IMR-90 (cell line): ENCODE measurements at regions not wholly inside any gene's neighbourhood (a gene's known extent, or its start where the extent isn't known, plus 50 kb on each side); places are given as distances from the start of the nearest gene placed in this dataset.

Experiments used
- ATAC-seq: fragments of 200-7000 bp; cut with Tn5 transposase; 2 replicates; pipeline ENCODE4 v1.9.1; 2020; ENCODE audit warnings: low read depth, mild to moderate bottlenecking, moderate library complexity
- BruUV-seq: library from RNA; stranded (reverse); fragments of 400-500 nt; replicated peaks from 2 replicates; lab custom pipeline; 2021; lab: Mats Ljungman, UMichigan
- CTCF ChIA-PET: fragments of 300-600 bp; formaldehyde crosslinking; extraction: SDS; loops from one replicate; lab custom pipeline; 2021; ENCODE audit warnings: antibody characterized with exemption; lab: Yijun Ruan, JAX
- POLR2A ChIA-PET: fragments of 300-600 bp; sonication (Branson Sonifier 250); formaldehyde crosslinking; loops from one replicate; lab custom pipeline; 2022; ENCODE audit warnings: antibody characterized with exemption; ENCODE audit not compliant: unreplicated experiment; lab: Charles Lee
- DNase-seq: peaks from one replicate; pipeline ENCODE4 v3.0.0; 2013
- H2AFZ ChIP-seq: replicated peaks from 2 replicates; pipeline ENCODE3; 2013; ENCODE audit warnings: low read length, mild to moderate bottlenecking; ENCODE audit not compliant: poor library complexity
- H2AK5ac ChIP-seq: 2 replicates; pipeline ENCODE4 v1.6.1; 2013; ENCODE audit warnings: low read depth, low read length, inconsistent platforms
- H2AK9ac ChIP-seq: replicated peaks from 2 replicates; pipeline ENCODE3; 2013; ENCODE audit warnings: mild to moderate bottlenecking, low read depth, low read length, moderate library complexity; ENCODE audit not compliant: poor library complexity
- H2BK120ac ChIP-seq: 2 replicates; pipeline ENCODE4 v1.6.1; 2013; ENCODE audit warnings: low read depth, low read length, inconsistent platforms
- H2BK15ac ChIP-seq: 3 replicates; pipeline ENCODE4 v1.6.1; 2013; ENCODE audit warnings: low read depth, low read length, inconsistent platforms
- H2BK20ac ChIP-seq: 2 replicates; pipeline ENCODE4 v1.6.1; 2013; ENCODE audit warnings: low read depth, mild to moderate bottlenecking, inconsistent platforms, low read length, moderate library complexity
- H2BK5ac ChIP-seq: 2 replicates; pipeline ENCODE4 v1.6.1; 2013; ENCODE audit warnings: mild to moderate bottlenecking, low read depth, low read length, inconsistent platforms; ENCODE audit not compliant: poor library complexity, severe bottlenecking
- H3K14ac ChIP-seq: replicated peaks from 2 replicates; pipeline ENCODE4 v1.6.1; 2013; ENCODE audit warnings: low read depth, low read length, inconsistent platforms
- H3K18ac ChIP-seq: 2 replicates; pipeline ENCODE4 v1.6.1; 2013; ENCODE audit warnings: low read depth, low read length, control low read depth
- H3K23ac ChIP-seq: 2 replicates; pipeline ENCODE4 v1.6.1; 2013; ENCODE audit warnings: low read depth, low read length, inconsistent platforms
- H3K27ac ChIP-seq: 2 replicates; pipeline ENCODE4 v1.5.1; 2013; ENCODE audit warnings: mild to moderate bottlenecking, control low read depth, low read length; ENCODE audit not compliant: insufficient read depth
- H3K27me3 ChIP-seq: 2 replicates; pipeline ENCODE4 v1.6.1; 2013; ENCODE audit warnings: low read length; ENCODE audit not compliant: control insufficient read depth, insufficient read depth
- H3K36me3 ChIP-seq: 2 replicates; pipeline ENCODE4 v1.6.1; 2013; ENCODE audit warnings: low read length, mixed read lengths; ENCODE audit not compliant: control insufficient read depth, insufficient read depth
- H3K4ac ChIP-seq: 2 replicates; pipeline ENCODE4 v1.6.1; 2013; ENCODE audit warnings: low read depth, low read length, inconsistent platforms
- H3K4me1 ChIP-seq: 2 replicates; pipeline ENCODE4 v1.6.1; 2013; ENCODE audit warnings: low read length, mixed read lengths; ENCODE audit not compliant: control insufficient read depth, insufficient read depth
- H3K4me2 ChIP-seq: 2 replicates; pipeline ENCODE4 v1.6.1; 2013; ENCODE audit warnings: low read depth, mild to moderate bottlenecking, control low read depth, low read length, moderate library complexity
- H3K4me3 ChIP-seq: 2 replicates; pipeline ENCODE4 v1.5.1; 2013; ENCODE audit warnings: low read depth, mild to moderate bottlenecking, control low read depth, low read length, moderate library complexity; ENCODE audit not compliant: insufficient read depth
- H3K56ac ChIP-seq: 2 replicates; pipeline ENCODE4 v1.6.1; 2013; ENCODE audit warnings: low read length, inconsistent platforms; ENCODE audit not compliant: insufficient read depth; ENCODE audit errors: extremely low read depth
- H3K79me1 ChIP-seq, 2 experiments: 2 replicates each; pipeline ENCODE4 v1.6.1; 2013; ENCODE audit warnings: low read length in 2 of 2, inconsistent platforms in 1 of 2, low read depth in 1 of 2
- H3K9ac ChIP-seq: 2 replicates; pipeline ENCODE4 v1.6.1; 2013; ENCODE audit warnings: low read depth, low read length, control low read depth
- H3K9me1 ChIP-seq: 2 replicates; pipeline ENCODE4 v1.6.1; 2013; ENCODE audit warnings: low read length, inconsistent platforms; ENCODE audit not compliant: insufficient read depth
- H3K9me3 ChIP-seq: 2 replicates; pipeline ENCODE4 v1.6.1; 2013; ENCODE audit warnings: low read length; ENCODE audit not compliant: control insufficient read depth, insufficient read depth
- H4K20me1 ChIP-seq: 2 replicates; pipeline ENCODE4 v1.6.1; 2013; ENCODE audit warnings: low read length, inconsistent platforms; ENCODE audit not compliant: insufficient read depth
- H4K5ac ChIP-seq: 2 replicates; pipeline ENCODE4 v1.6.1; 2013; ENCODE audit warnings: mild to moderate bottlenecking, low read depth, low read length, control low read depth
- H4K8ac ChIP-seq, 2 experiments: 2 replicates each; pipeline ENCODE4 v1.6.1; 2013; ENCODE audit warnings: low read depth in 2 of 2, low read length in 2 of 2, control low read depth in 1 of 2, inconsistent platforms in 1 of 2
- H4K91ac ChIP-seq: 2 replicates; pipeline ENCODE4 v1.6.1; 2013; ENCODE audit warnings: low read depth, low read length, inconsistent platforms; ENCODE audit not compliant: insufficient read depth
- BHLHE40 ChIP-seq: fragments of 150-350 bp; IDR thresholded peaks from 2 replicates; pipeline ENCODE4 v1.6.1; 2016; ENCODE audit warnings: mild to moderate bottlenecking, low read depth, low read length
- CEBPB ChIP-seq: IDR thresholded peaks from 2 replicates; pipeline ENCODE4 v1.6.1; 2012; ENCODE audit warnings: low read depth, low read length, improper control_type of control experiment
- CHD1 ChIP-seq: IDR thresholded peaks from 2 replicates; pipeline ENCODE4 v1.6.1; 2012; ENCODE audit warnings: low read depth, low read length, improper control_type of control experiment
- CTCF ChIP-seq: conservative IDR thresholded peaks from 2 replicates; pipeline ENCODE4 v1.5.1; 2012; ENCODE audit warnings: mild to moderate bottlenecking, low read depth, low read length, improper control_type of control experiment
- ELK1 ChIP-seq: fragments of 150-350 bp; IDR thresholded peaks from 2 replicates; pipeline ENCODE4 v1.6.1; 2016; ENCODE audit warnings: low read depth, mild to moderate bottlenecking, low read length, moderate library complexity, borderline replicate concordance
- FOS ChIP-seq: fragments of 150-350 bp; IDR thresholded peaks from 2 replicates; pipeline ENCODE4 v1.6.1; 2016; ENCODE audit warnings: low read depth, low read length
- MAFK ChIP-seq: IDR thresholded peaks from 2 replicates; pipeline ENCODE4 v1.6.1; 2012; ENCODE audit warnings: low read depth, low read length, improper control_type of control experiment
- MAZ ChIP-seq: IDR thresholded peaks from 2 replicates; pipeline ENCODE4 v1.6.1; 2012; ENCODE audit warnings: low read depth, mild to moderate bottlenecking, low read length, improper control_type of control experiment, moderate library complexity, borderline replicate concordance
- MXI1 ChIP-seq: IDR thresholded peaks from 2 replicates; pipeline ENCODE4 v1.6.1; 2012; ENCODE audit warnings: low read depth, mild to moderate bottlenecking, low read length, moderate library complexity, borderline replicate concordance
- NFE2L2 ChIP-seq: fragments of 150-350 bp; IDR thresholded peaks from 2 replicates; pipeline ENCODE4 v1.6.1; 2016; ENCODE audit warnings: low read depth, mild to moderate bottlenecking, low read length
- POLR2A ChIP-seq: IDR thresholded peaks from 2 replicates; pipeline ENCODE4 v1.6.1; 2012; ENCODE audit warnings: mild to moderate bottlenecking, low read depth, low read length
- RAD21 ChIP-seq: IDR thresholded peaks from 2 replicates; pipeline ENCODE4 v1.6.1; 2012; ENCODE audit warnings: low read length, improper control_type of control experiment
- RCOR1 ChIP-seq: IDR thresholded peaks from 2 replicates; pipeline ENCODE4 v1.6.1; 2012; ENCODE audit warnings: mild to moderate bottlenecking, low read length, improper control_type of control experiment; ENCODE audit not compliant: insufficient replicate concordance
- RFX5 ChIP-seq: IDR thresholded peaks from 2 replicates; pipeline ENCODE4 v1.8.0; 2012; ENCODE audit warnings: low read depth, mild to moderate bottlenecking, low read length, moderate library complexity
- SMC3 ChIP-seq: fragments of 150-350 bp; IDR thresholded peaks from 2 replicates; pipeline ENCODE4 v1.6.1; 2016; ENCODE audit warnings: low read depth, mild to moderate bottlenecking, antibody characterized with exemption, low read length, moderate library complexity
- USF2 ChIP-seq: fragments of 150-350 bp; IDR thresholded peaks from 2 replicates; pipeline ENCODE4 v1.6.1; 2017; ENCODE audit warnings: mild to moderate bottlenecking, antibody characterized with exemption, low read length, low read depth
- WGBS, 2 experiments: methylation state at CpG; one replicate each; pipeline versions ENCODE4 v1.1.5 to v1.1.7; 2013; ENCODE audit warnings: missing lambda C conversion rate in 2 of 2; ENCODE audit not compliant: insufficient read length in 1 of 2; ENCODE audit errors: extremely low coverage in 2 of 2; 5-methylcytosine and 5-hydroxymethylcytosine counted together
- dilution Hi-C: fragments of 300-500 bp; cut with HindIII; formaldehyde crosslinking; loops from one replicate; pipeline ENCODE4 v1.14.3; 2018; ENCODE audit warnings: low sequenced_read_pairs; ENCODE audit not compliant: unreplicated experiment
- in situ Hi-C: fragments of 300-500 bp; cut with MboI; formaldehyde crosslinking; loops from 3 replicates; pipeline ENCODE4 v1.14.3; 2019; ENCODE audit warnings: low sequenced_read_pairs, inconsistent platforms, mixed read lengths
- intact Hi-C: fragments of 100-400 bp; cut with micrococcal nuclease; formaldehyde crosslinking; loops from 2 replicates; pipeline ENCODE4 v1.10.0; 2022

- DNase-seq, result no peak
- H3K9ac ChIP-seq, result no peak overlapping the region
- H3K18ac ChIP-seq, result no peak overlapping the region
- no TSS peak for BruUV-seq
- dilution Hi-C loops (no loop called here), in situ Hi-C loops (no loop called here), intact Hi-C loops (no loop called here)
- H3K14ac ChIP-seq, result no peak overlapping the region
- H3K56ac ChIP-seq, result no peak overlapping the region
- H3K4me3 ChIP-seq, result no peak overlapping the region
- no peaks in the 10 kb centered on the region for H3K4me1 ChIP-seq
- no peak overlapping the region for H2BK5ac ChIP-seq
- H2BK20ac ChIP-seq, result no peak overlapping the region
- H3K9me1 ChIP-seq, result no peaks in the 10 kb centered on the region
- no peak overlapping the region for H2AFZ ChIP-seq
- H3K36me3 ChIP-seq, result no peaks in the 10 kb centered on the region
- no peaks in the 10 kb centered on the region for H3K9me3 ChIP-seq
- TF ChIP-seq USF2 (no peak), CTCF (no peak), RFX5 (no peak), MAZ (no peak), BHLHE40 (no peak), POLR2A (no peak), FOS (no peak), CEBPB (no peak), CHD1 (no peak), NFE2L2 (no peak), RCOR1 (no peak), SMC3 (no peak), ELK1 (no peak), MXI1 (no peak), RAD21 (no peak), MAFK (no peak)
- H3K27ac ChIP-seq, result no peak overlapping the region
- no peak overlapping the region for H4K8ac ChIP-seq
- no CpG with 5 or more reads among the region's 8 CpGs for WGBS, 2 experiments
- no peak overlapping the region for H2AK5ac ChIP-seq
- CTCF ChIA-PET, result no interaction called here
- no peak overlapping the region for H3K4me2 ChIP-seq
- ATAC-seq, result no peak
- H2AK9ac ChIP-seq, result no peak overlapping the region
- H3K23ac ChIP-seq, result no peak overlapping the region
- H3K4ac ChIP-seq, result no peak overlapping the region
- H4K20me1 ChIP-seq, result no peaks in the 10 kb centered on the region
- H4K5ac ChIP-seq, result no peak overlapping the region
- no peaks in the 10 kb centered on the region; the same call in 1 of the 2 replicates for H3K27me3 ChIP-seq
- no peaks in the 10 kb centered on the region for H3K79me1 ChIP-seq
- no peak overlapping the region for H2BK15ac ChIP-seq
- POLR2A ChIA-PET, result no interaction called here
- no peak overlapping the region for H4K91ac ChIP-seq
- H2BK120ac ChIP-seq, result no peak overlapping the region
These were observed 110.2 kb upstream of the MTNR1B start for GRCh38 chr11:92859156-92859690.
